Dedifferentiated amniotic fluid mesenchymal stem cell (primary cell): ENCODE measurements at regions not wholly inside any gene's neighbourhood (a gene's known extent, or its start where the extent isn't known, plus 50 kb on each side); places are given as distances from the start of the nearest gene placed in this dataset.
"Not testable (repeated sequence)": the region's sequence is repeated elsewhere in the genome, so short reads cannot be mapped to it uniquely, and the experiment has no call there.

Source experiments
- DNase-seq: peaks from one replicate; pipeline ENCODE4 v3.0.0-alpha.2; 2016; ENCODE audit errors: extremely low spot score

DNA sequence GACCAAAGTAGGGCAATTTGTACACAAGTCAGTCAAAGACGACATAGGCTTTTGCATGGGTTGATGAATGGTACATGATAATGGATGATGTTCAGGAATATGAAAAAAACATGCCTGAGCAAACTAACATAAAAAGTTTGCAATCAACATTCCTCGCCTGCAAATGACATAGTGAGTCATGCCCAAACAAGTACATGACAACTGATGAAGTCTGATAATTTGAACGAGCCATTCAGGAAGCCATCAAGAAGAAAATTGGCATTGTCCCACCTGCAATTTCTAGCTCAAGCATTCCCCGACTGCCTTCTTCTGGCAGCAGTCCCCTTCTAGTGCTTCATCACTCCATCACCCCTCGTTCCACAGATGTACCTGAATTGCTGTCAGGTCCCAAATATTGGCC lies 118.4 kb upstream of the NR5A2 start:
- DNase-seq, result no peak

DNA sequence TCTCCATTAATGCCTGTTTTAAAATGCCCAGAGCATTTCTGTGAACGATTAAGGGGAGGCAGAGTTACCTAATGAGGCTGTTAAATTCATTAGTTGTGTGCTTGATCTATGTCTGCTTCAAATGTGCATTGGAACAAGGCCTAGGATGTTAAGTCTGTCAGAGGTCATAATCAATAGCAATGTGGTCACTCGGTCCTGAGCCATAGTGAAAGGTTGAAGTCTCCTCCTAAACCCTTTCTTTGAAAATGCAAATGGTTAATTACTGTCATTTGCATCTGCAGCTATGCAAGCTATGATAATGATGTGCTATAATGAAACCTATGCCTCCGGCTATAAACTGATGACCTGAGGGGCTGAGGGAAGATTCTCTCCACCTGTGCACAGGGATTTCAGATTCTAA lies 114.2 kb upstream of the NR5A2 start:
- no peak for DNase-seq

DNA sequence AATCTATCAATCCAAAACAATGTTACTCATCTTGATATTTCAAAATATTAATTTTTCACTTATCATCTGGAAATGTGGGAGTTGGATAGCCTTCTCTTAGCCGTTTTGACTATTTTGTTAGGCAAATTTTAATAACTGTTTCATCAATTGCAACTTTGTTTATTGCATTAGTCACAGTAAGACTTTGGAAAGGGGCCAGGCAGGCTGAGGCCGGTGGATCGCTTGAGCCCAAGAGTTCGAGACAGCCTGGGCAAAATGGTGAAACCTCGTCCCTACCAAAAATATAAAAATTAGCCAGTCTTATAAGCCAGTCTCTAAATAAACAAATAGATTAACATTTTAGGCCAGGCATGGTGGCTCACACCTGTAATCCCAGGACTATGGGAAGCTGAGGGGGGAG lies 113.0 kb upstream of the NR5A2 start:
- DNase-seq, result no peak

DNA sequence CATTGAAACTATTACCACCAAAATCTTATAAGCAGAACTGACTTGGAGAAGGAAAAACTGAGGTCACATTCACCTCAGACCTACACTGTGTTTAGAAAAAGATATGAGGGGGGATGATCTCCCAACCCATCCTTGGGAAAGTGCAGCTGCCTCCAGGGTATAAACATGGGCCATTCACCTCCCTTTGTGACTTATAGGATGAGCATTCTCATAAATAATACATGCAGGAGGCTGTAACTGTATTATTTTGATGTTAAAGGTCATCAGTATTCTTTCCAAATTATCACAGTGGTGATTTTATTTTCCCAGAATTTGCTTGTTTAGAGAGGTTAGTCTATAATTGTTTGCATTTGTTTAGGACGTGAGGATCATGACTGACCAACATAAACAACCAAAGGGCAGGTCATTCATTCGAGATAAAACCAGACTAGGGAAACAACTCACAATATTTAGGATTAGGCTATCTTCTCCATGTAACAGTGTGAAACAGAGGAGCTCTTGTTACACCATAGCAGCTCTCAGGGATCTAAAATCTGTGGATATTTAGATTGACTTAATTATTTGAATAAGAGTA lies 109.2 kb upstream of the NR5A2 start:
- no peak for DNase-seq

DNA sequence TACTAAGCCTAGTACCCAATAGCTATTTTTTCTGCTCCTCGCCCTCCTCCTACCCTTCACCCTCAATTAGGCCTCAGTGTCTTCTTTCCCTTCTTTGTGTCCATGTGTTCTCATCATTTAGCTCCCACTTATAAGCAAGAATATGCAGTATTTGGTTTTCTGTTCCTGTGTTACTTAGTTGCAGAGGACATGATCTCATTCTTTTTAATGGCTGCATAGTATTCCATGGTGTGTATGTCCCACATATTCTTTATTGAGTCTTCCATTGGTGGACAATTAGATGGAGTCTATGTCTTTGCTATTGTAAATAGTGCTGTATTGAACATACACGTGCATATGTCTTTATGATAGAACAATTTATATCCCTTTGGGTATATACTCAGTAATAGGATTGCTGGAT lies 106.9 kb upstream of the NR5A2 start:
- no peak for DNase-seq

DNA sequence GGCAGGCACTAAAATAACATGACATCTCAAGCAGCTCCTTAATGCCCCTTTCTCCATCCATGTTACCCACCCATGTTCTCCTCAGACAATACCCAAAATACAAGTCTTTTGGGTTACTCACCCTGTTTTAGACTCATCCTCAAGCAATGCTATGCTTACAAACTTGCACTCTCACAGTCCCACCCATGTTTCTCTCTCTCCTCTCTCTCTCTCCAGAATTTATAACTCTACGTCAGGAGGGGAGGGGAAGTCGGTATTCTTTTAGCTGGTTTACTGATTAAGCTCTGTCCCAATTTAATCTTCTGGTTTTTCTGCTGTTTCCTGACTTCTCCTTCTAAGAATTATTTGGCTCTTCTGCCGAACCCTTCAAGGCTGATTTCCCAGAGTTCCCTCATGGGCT lies 98.0 kb upstream of the NR5A2 start:
- DNase-seq, result no peak

DNA sequence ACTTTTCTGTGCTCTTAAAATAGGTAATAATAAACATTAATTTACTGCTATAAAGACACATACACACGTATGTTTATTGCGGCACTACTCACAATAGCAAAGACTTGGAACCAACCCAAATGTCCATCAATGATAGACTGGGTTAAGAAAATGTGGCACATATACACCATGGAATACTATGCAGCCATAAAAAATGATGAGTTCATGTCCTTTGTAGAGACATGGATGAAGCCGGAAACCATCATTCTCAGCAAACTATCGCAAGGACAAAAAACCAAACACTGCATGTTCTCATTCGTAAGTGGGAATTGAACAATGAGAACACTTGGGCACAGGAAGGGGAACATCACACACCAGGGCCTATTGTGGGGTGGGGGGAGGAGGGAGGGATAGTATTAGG lies 97.4 kb upstream of the NR5A2 start:
- DNase-seq, result not testable (repeated sequence)

DNA sequence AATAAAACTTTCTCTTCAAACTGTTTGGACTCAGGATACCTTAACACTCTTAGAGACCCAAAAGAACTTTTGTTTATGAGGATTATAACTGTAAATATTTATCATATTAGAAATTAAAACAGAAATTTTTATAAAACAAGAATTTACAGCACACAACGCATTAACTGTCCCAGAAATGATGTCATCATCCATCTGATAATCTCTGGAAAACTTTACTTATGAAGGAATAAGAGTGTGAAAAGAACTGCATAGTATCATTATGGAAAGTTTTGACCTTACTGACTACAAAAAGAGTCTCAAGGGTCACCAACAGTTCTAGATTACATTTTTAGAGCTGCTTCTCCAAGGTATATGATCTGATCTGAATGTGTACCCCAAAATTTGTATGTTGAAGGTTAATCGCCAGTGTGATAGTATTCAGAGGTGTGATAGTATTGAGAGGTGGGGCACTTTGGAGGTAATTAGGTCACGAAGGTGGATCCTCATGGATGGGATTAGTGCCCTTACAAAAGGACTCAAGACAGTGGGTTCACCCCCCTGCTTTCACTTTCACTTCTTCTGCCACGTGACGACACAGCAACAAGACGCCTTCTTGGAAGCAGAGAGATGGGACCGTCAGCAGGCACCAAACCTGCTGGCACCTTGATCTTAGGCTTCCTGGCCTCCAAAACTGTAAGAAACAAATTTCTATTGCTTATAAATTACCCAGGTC lies 95.7 kb upstream of the NR5A2 start:
- no peak for DNase-seq

DNA sequence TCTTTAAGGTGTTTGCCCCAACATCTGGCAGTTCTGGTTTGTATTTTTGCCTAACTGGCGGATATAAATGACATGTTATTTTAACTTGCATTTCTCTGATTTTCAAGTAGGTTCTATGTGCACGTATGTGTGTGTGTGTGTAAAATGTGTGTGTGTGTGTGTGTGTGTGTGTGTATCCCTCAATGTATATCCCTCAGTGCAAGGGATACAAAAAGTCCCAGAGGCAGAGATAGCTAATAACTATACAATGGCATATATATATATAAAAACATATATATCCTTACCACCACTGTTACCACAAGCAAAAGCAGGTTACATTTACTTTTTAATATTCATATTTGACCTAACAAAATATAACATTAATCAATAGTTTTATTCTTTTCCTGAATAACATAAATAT lies 95.0 kb upstream of the NR5A2 start:
- DNase-seq, result no peak

DNA sequence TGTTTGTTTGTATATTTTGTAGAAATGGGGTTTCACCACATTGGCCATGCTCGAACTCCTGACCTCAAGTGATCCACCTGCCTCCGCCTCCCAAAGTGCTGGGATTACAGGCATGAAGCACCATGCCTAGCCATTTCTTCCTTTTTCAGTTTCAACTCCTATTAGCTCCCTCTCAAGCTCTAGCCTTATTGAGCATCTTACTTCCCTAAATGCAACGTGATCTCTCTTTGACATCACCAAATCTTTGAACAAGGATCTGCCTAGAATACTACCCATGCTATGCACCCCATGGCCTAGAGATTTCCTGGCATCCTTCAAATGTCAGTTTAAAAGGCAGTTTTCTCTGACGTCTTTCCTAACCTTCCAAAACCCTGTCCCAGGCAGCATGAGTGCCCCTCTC lies 91.1 kb upstream of the NR5A2 start:
- no peak for DNase-seq

DNA sequence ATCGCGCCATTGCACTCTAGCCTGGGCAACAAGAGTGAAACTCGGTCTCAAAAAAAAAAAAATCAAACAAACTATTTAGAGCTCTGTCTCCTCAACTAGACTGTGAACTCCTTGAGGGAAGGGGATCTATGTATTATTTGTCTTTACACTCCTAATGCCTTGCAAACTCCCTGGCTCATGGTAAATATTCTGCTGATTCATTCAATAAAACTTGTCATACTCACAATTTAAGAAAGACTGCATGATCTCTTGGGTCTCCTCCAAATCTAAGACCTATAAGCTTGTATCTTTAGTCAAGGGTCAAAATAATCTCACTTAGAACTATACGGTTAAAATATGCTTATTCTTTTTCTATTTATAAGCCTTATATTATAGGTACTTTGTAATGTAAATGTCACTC lies 90.3 kb upstream of the NR5A2 start:
- no peak for DNase-seq

DNA sequence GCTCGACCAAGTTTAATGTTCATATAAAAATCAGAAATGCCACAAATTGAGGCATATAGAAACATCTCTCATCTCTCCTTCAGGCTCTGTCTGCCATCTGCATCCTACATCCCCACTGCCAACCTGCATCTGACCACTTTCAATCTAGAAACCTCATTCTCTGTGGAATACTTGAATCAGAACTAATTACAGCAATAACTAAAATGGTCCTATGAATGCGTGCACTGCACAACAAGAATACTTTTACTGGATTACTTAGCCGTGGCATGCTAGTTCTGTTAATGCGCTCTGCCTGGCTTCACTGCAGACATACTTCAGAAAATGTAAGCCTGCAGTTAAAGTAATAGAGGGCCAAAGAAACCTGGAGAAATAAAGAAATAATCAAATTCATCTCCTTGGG lies 89.8 kb upstream of the NR5A2 start:
- no peak for DNase-seq

DNA sequence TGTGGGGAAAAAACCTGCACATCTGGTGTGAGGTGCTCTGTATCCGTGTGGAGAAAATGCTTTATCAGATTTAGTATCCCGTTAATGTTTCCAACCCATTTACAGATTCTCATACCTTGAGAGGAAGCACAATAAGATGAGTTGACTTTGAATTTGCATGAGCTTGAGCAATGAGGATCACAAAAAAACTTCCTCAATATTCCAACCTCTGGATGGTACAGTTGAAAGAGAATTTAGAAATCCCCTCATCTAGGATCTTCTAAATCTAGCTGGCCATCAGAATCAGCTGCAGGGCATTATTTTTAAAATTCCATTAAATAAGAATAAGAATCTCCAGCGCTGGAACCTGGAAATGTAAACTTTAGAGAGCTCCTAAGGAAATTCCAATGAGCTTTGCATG lies 82.5 kb upstream of the NR5A2 start:
- DNase-seq, result no peak

DNA sequence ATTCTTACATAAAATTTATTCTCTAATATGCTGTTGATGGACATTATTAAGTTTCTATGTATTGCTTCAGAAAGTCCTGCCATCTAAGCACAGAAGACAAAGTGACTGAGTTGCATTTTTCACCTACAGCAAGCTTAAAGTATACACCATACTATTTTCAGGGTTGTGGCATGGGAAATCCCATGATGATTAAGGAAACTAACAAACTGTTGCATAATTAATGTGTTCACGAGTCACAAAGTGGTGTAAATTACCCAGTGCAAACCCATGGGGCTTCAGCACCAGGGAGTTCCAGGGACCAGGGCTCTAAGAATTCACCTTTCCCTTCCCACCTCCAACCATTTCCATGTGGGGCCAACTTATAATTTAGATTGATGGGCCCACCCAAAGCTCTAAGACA lies 81.9 kb upstream of the NR5A2 start:
- DNase-seq, result no peak

DNA sequence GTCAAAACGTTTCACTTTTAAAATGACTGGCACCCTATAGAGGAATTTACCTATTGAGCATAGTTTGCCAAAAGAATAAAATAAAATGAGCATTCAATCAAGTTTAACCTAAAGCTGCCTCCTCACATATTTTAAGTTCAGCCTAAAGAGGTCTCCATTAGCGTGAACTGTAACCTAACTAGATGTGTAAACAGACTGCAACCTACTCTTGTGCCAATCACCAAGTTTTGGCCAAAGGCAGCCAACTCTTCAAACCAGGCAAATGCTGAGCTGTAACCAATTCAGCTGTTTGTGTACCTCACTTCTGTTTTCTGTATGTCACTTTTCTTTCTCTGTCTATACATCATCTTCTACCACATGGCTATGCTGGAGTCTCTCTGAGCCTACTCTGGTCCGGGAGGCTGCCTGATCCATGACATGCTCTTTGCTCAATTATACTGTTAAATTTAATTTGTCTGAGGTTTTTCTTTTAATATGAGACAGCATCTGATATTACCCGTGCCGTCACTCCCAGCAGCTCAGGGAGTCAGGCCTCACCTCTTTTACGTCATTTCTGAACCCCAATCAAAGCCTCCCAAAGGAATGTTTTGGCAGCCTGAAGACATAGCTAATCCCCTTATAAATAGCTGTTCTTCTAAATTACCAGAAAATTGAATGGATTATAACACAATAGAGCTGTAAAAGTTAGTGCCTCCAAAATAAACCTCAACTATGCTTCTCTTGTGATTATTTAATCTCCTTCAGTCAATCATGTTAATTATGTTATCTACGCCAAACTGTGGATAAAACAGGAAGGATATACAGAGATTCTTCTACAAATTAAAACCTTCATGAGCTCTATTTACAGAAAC lies 81.0 kb upstream of the NR5A2 start:
- no peak for DNase-seq

DNA sequence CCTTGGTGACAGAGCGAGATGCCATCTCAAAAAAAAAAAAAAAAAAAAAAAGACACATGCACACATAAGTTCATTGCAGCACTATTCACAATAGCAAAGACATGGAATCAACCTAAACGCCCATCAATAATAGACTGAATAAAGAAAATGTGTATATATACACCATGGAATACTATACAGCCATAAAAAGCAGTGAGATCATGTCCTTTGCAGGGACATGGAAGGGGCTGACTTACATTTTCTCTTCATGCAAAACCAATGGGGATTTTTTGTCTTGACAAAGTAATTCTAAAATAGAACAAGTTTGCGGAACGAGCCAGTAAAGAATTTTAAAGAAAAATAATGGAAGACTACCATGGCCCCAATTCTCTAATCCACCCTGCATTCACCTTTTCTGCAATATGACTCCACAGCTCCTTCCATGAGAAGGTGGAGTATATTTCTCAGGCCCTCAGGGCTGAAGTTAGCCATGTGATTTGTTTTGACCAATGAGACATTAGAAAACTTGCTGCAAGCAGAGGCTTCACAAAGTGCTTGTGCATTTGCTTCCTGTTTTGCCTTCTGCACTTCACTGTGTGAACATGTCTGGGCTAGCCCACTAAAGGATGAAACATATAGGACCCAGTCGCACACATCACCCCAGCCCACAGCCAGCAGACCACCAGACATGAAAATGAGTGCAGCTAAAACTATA lies 78.8 kb upstream of the NR5A2 start:
- no peak for DNase-seq

DNA sequence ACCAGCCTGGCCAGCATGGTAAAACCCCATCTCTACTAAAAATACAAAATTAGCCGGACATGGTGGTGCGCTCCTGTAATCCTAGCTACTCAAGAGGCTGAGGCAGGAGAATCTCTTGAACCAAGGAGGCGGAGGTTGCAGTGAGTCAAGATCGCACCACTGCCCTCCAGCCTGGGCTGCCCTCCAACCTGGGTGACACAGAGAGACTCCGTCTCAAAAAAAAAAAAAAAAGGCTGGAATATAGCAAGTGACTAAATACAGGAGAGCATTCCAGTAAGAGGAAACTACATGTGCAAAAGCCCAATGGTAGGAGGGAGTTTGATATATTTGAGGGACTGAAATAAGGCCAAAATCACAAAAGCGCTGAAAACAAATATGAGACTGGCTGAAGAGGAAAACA lies 76.5 kb upstream of the NR5A2 start:
- not testable (repeated sequence) for DNase-seq

DNA sequence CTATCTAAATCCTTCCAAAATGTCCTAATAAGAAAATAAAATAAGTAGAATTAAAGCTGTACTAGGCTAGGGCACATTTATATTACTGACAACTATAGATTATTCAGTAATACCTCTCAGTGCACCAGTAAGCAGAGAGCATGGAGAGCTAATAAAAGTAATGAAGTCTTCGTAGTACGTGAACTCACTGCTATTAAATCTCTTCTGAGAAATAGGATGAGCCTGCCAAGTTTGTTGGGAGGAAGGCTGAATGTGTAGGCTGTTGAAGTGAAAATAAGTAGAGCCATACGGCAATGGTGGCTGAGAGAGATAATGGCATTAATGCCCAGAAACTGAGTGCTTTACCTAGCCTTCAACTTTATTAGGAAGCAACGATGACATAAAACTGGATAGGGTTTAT lies 73.9 kb upstream of the NR5A2 start:
- DNase-seq, result no peak

DNA sequence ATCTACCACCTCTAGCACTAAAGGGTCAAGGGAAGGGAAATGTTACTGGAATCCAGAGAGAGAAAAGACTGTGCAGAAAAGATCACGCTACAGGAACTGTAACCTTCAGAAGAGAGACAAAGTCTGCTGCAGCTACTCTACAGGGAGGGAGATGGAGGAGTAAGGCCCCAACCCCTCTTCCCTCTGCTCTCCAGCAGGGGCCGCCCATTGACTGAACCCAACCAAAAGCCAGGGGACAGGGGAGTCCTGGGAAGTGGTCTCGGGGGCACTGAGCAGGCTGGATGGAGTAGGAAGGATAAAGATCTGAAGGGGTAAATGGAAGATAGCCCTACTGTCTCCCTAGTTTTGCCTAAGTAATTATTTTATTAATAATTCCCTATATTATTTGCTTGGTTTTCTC lies 72.8 kb upstream of the NR5A2 start:
- no peak for DNase-seq

DNA sequence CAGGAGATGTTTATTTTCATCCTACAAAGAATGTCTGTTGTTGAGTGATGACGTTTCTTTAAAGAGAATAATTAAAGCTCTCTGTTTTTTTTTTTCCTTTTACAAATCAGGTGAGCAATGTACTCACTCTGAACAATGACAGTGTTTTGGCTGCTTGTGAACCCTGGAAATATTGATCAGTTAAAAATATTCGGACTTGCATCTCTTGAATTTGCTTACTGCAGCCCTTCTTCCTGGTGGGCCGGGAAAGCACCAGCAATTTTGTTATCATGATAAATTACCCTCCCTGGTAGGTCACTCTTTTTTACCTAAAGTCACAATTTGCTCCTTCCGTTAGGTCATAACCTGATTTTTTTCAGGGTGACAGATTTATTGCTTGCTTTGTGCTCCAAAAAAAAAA lies 72.3 kb upstream of the NR5A2 start:
- DNase-seq, result no peak

DNA sequence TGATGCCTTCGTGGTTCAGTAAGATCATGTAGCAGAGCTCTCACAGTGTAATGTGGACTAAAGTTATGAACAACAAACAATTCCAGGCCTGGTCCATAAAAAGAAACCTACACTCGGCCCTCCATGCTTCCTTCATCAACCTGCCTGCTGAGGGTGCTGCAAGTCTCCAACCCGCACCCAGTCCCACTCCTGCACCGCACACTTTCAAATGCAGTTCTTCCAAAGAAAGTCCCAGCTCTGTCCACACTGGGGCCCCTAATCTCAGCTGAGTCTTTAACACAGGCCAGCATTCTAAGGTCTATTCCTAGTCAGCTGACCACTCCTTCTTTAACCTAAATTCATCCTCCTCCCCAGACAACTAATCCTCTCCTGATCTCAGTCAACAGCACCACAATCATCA lies 71.5 kb upstream of the NR5A2 start:
- no peak for DNase-seq

DNA sequence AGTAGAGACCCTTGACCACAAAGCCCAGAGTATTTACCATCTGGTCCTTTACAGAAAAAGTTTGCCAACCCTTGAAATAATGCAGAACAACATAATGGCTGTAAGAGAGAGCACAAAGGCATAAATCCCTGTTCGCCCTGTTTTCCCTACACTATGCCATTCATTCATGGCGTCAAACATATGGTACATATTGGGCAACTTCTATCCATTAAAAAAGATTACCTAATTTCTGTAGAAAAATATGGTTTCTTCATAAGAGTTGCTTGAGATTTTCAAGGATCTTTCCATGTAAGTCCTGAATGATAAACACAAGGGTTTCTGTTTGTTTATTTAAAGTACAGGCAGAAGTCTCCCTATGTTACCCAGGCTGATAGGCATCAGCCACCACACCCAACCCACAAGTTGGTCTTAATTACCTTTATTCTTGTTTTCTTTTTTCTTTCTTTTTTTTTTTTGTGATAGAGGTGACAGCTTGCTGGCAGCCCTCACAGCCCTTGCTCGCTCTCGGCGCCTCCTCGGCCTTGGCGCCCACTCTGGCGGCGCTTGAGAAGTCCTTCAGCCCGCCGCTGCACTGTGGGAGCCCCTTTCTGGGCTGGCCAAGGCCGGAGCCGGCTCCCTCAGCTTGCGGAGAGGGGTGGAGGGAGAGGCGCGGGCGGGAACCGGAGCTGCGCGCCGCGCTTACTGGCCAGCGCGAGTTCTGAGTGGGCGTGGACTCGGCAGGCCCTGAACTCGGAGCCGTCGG lies 68.3 kb upstream of the NR5A2 start:
- DNase-seq, result no peak
